ENCODE measurements at regions not wholly inside any gene's neighbourhood (a gene's known extent, or its start where the extent isn't known, plus 50 kb on each side); places are given as distances from the start of the nearest gene placed in this dataset.

GRCh38 chr1:173128742-173129141 lies 78.0 kb upstream of the TNFSF18 start:
- FAIRE-seq = no peak

GRCh38 chr1:173127369-173128307 lies 76.9 kb upstream of the TNFSF18 start:
- FAIRE-seq = no peak

DNA sequence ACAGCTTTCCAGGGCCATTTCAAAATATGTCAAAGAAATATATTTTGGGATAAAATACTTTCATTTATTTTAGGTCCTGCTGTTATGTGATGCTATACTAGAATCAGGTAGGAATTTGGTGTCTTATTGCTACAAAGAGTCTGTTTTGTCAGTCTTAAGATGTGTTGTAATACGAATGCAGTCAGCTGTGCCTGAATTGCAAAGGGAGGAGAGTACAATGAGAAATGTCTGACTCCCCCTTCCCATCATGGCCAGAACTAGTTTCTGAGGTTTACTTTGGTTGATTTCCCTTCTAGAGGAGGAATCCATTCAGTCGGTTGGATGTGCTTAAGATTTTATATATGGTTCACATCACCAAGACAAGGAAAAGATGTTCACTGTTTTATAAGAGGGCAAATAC lies 75.7 kb upstream of the TNFSF18 start:
- no peak for FAIRE-seq

GRCh38 chr1:173122958-173123852 lies 72.5 kb upstream of the TNFSF18 start:
- FAIRE-seq = no peak

DNA sequence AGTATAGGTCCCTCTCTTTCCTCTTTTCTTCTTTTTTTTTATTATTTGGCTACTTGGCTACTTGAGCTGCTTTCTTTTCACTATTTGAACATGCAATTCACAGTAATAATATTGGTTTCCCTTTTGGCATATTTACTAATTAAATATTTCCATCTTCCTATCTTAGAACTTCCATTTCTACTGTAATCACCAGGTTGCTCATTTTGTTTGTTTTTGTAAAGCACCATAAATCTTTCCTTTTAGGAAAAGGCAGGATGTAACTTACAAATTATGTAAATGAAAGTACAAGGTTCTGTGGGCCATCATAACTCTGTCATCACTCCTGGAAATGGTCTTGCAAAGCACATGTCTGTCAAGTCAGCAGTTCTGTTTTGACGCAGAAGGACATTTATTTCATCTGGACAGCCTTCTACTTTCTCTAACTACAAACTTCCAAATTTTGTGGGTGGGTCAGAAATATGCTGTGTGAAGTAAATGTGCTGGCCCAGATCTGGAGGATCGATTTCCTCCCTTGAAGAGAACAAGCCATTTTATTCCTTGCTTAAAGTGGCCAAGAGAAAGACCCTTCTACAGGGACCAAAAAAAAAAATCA lies 71.7 kb upstream of the TNFSF18 start:
- no peak for FAIRE-seq

GRCh38 chr1:173118404-173118803 lies 67.7 kb upstream of the TNFSF18 start:
- FAIRE-seq = no peak

- FAIRE-seq = no peak
Observed at GRCh38 chr1:173117761-173118160, 67.0 kb upstream of the TNFSF18 start.

- no peak for FAIRE-seq
Observed at GRCh38 chr1:173117108-173117633, 66.4 kb upstream of the TNFSF18 start.

DNA sequence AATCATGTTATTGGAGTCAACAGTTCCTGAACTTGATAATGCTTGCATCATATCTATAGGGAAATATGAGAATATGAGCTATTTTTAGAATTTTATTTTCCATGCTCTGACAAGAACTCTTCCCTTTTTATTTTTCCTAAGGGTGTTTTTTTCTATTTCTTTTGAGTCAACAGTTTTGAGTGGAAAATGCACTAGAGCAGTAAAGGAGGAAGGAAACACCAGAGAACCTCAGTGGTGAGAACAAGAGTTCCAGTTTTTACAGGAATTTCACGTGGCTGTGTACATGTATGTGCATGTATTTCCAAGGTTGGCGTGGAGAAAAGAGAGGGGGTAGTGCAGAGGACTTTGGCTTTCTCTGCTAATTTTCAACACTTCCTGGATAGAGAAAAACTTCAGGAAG lies 63.6 kb upstream of the TNFSF18 start:
- FAIRE-seq = no peak

GRCh38 chr1:173113015-173113741 lies 62.4 kb upstream of the TNFSF18 start:
- no peak for FAIRE-seq

GRCh38 chr1:173112129-173112528 lies 61.4 kb upstream of the TNFSF18 start:
- no peak for FAIRE-seq

GRCh38 chr1:173107696-173108095 lies 57.0 kb upstream of the TNFSF18 start:
- peak; percentile 88 for FAIRE-seq

DNA sequence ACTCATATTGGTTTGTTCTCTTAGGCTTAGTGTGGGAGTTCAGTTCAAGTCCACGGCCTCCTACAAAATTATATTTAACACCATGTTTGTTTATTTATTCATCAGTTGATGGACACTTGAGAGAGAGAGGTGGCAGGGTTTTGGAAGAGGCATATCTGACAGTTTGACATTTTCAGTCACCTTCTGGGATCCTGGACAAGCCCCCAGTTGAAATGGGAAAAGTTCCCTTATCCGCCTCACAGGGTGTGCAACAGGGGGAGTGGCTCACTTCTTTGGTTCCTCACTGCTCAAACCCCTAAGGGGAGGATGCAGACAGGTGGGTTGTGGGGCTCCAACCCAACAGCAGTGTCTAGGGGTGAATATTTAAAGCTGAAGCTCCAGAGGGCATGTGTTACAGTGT lies 52.3 kb upstream of the TNFSF18 start:
- FAIRE-seq = no peak

DNA sequence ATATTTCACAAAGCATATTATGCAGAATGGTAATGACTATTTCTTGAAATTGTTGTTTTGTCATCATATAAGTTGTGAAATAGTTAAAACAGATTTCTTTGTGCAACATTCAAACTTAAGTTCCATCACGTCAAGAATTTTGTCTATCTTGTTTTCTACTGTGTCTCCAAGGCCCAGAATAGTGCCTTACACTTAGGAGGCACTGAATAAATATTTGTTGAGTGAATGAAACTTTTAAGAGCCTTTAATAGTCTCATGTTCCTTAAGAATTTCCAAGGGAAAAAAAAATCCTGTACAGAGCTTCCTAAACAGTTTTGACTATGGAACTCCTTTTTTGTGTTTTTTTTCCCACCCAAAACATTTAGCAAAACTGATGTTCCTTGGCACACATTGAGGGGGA lies 50.8 kb upstream of the TNFSF18 start:
- FAIRE-seq = no peak

DNA sequence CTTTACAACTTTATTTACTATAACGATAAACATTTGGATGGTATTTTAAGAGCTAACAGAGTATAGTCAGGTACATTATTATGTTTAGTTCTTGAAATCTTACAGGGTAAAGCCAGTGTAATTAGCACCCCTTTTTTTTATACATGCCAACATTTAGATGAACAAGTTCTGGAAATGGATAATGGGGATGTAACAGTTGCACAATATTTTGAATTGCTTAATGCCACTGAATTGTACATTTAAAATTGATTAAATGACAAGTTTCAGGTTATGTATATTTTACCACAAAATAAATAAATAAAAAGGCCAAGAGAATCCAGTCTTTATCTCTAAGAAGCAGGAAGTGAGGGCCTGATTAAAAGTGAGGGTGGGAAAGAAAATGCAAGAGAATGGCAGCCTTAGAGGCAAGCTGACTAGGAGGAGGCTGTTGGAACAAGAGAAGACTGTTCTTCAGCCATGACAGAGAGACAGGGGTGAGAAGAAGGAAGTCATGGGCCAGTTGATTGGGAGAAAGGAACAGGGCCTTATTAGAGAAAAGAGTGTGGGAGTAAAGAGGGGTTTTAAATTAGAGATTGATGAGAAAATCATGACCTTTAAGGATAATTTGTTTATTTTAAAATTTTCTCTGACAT lies 49.9 kb upstream of the TNFSF18 start:
- FAIRE-seq = peak; percentile 79
